CD4-positive, alpha-beta T cell (primary cell): ENCODE measurements at regions not wholly inside any gene's neighbourhood (a gene's known extent, or its start where the extent isn't known, plus 50 kb on each side); places are given as distances from the start of the nearest gene placed in this dataset.

Source experiments
- ATAC-seq: fragments of 200-7000 bp; cut with Tn5 transposase; one replicate; pipeline ENCODE4 v1.10.0; 2022; ENCODE audit warnings: mild to moderate bottlenecking; ENCODE audit not compliant: poor library complexity
- CTCF ChIA-PET: fragments of 350-600 bp; sonication (Branson Sonifier 250); formaldehyde crosslinking; loops from one replicate; lab custom pipeline; 2021; ENCODE audit warnings: antibody characterized with exemption, inconsistent platforms; lab: Charles Lee
- POLR2A ChIA-PET: fragments of 350-600 bp; sonication (Branson Sonifier 250); formaldehyde crosslinking; loops from one replicate; lab custom pipeline; 2021; ENCODE audit warnings: antibody characterized with exemption, inconsistent platforms; lab: Charles Lee
- DNase-seq, 14 experiments: peaks; one replicate each; pipeline ENCODE4 v3.0.0-alpha.2; 2013 to 2020; ENCODE audit warnings: mixed read lengths in 2 of 14
- H3K27ac ChIP-seq, 2 donors: one replicate each; pipeline versions ENCODE4 v1.5.1 to v1.7.0; 2013; ENCODE audit warnings: low read length in 2 of 2, low read depth in 1 of 2, mild to moderate bottlenecking in 1 of 2
- H3K27me3 ChIP-seq, 2 experiments: 1 replicate in 1 of 2; 2 replicates in 1 of 2; pipeline versions ENCODE4 v1.6.1 to v1.7.0; 2013; ENCODE audit warnings: low read length in 2 of 2, control low read depth in 1 of 2, mild to moderate bottlenecking in 1 of 2, moderate library complexity in 1 of 2; ENCODE audit not compliant: insufficient read depth in 2 of 2, control insufficient read depth in 1 of 2
- H3K36me3 ChIP-seq: one replicate; pipeline ENCODE4 v1.6.1; 2013; ENCODE audit warnings: low read length, control low read depth; ENCODE audit not compliant: insufficient read depth
- H3K4me1 ChIP-seq: one replicate; pipeline ENCODE4 v1.6.1; 2013; ENCODE audit warnings: low read length, control low read depth; ENCODE audit not compliant: insufficient read depth
- H3K4me3 ChIP-seq: one replicate; pipeline ENCODE4 v1.5.1; 2013; ENCODE audit warnings: mild to moderate bottlenecking, low read length, moderate library complexity
- H3K9me3 ChIP-seq, 2 experiments: 1 replicate in 1 of 2; 2 replicates in 1 of 2; pipeline versions ENCODE4 v1.6.1 to v1.7.0; 2013; ENCODE audit warnings: low read length in 2 of 2, mild to moderate bottlenecking in 2 of 2, control low read depth in 1 of 2, moderate library complexity in 1 of 2; ENCODE audit not compliant: control insufficient read depth in 1 of 2, insufficient read depth in 1 of 2
- H3K27ac Mint-ChIP-seq: one replicate; pipeline ENCODE4 v1.8.0; 2020; ENCODE audit warnings: mixed read lengths
- H3K27me3 Mint-ChIP-seq: one replicate; pipeline ENCODE4 v1.8.0; 2021; ENCODE audit warnings: mixed read lengths
- H3K36me3 Mint-ChIP-seq: one replicate; pipeline ENCODE4 v1.8.0; 2021; ENCODE audit warnings: low read depth, mixed read lengths
- H3K4me1 Mint-ChIP-seq: one replicate; pipeline ENCODE4 v1.8.0; 2021; ENCODE audit warnings: low read depth, mixed read lengths
- H3K4me3 Mint-ChIP-seq: one replicate; pipeline ENCODE4 v1.8.0; 2020; ENCODE audit warnings: mild to moderate bottlenecking, mixed read lengths
- H3K9me3 Mint-ChIP-seq: one replicate; pipeline ENCODE4 v1.8.0; 2020; ENCODE audit warnings: mixed read lengths
- intact Hi-C, 2 experiments: fragments of 100-400 bp; cut with DNase I in 1 of 2; cut with micrococcal nuclease in 1 of 2; formaldehyde crosslinking; loops; one replicate each; pipeline versions ENCODE4 v1.15.1 to v1.9.0; 2023 to 2025; cut with DNase I, micrococcal nuclease
- TF ChIP-seq, protein P1 (sequence below): fragments of 200-600 bp; IDR thresholded peaks from one replicate; pipeline ENCODE4 v1.8.0; 2022; ENCODE audit warnings: antibody characterized with exemption, mild to moderate bottlenecking

DNA sequence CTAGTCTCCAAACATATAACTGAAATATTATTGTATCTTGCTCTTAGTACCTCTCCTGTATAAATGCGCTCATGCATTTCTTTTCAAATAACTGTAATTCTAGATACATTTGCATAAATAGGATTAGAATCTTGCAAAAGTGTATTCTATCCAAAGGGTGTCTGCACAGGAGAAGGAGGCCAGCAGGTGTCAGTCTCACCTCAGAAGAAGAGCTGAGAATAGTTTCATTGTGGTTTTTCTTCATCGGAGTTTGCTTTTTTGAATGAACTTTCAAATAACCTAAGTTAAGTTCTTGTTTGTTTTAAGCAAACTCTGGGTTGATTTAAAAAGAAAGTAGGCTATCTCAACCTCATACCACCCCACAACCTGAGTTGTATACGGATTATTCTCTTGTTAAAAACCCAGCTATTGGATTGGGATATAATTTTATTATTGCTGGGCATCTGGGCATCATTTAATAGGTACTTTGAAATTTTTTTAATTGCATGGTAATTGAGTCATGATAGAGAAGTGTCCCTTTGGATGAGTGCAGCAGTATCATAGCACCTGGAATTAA is 125.0 kb upstream of the MLIP start:
- no peaks in the 10 kb centered on the region for H3K36me3 Mint-ChIP-seq
- H3K4me3 Mint-ChIP-seq = no peak overlapping the region
- TF ChIP-seq, protein P1, sequence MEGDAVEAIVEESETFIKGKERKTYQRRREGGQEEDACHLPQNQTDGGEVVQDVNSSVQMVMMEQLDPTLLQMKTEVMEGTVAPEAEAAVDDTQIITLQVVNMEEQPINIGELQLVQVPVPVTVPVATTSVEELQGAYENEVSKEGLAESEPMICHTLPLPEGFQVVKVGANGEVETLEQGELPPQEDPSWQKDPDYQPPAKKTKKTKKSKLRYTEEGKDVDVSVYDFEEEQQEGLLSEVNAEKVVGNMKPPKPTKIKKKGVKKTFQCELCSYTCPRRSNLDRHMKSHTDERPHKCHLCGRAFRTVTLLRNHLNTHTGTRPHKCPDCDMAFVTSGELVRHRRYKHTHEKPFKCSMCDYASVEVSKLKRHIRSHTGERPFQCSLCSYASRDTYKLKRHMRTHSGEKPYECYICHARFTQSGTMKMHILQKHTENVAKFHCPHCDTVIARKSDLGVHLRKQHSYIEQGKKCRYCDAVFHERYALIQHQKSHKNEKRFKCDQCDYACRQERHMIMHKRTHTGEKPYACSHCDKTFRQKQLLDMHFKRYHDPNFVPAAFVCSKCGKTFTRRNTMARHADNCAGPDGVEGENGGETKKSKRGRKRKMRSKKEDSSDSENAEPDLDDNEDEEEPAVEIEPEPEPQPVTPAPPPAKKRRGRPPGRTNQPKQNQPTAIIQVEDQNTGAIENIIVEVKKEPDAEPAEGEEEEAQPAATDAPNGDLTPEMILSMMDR = no peak
- ChIA-PET POLR2A (no interaction called here), CTCF (no interaction called here)
- peaks cover 15% of the 10 kb centered on the region for H3K27me3 Mint-ChIP-seq
- no peaks in the 10 kb centered on the region for H3K4me1 Mint-ChIP-seq
- no peaks in the 10 kb centered on the region for H3K9me3 ChIP-seq
- no peak for DNase-seq
- no peaks in the 10 kb centered on the region for H3K36me3 ChIP-seq
- no peaks in the 10 kb centered on the region for H3K27me3 ChIP-seq
- H3K4me1 ChIP-seq = no peaks in the 10 kb centered on the region
- H3K9me3 Mint-ChIP-seq = no peaks in the 10 kb centered on the region
- intact Hi-C loops = no loop called here
- H3K27ac Mint-ChIP-seq = no peak overlapping the region
- ATAC-seq = no peak
- H3K4me3 ChIP-seq = no peak overlapping the region
- H3K27ac ChIP-seq = no peak overlapping the region

DNA sequence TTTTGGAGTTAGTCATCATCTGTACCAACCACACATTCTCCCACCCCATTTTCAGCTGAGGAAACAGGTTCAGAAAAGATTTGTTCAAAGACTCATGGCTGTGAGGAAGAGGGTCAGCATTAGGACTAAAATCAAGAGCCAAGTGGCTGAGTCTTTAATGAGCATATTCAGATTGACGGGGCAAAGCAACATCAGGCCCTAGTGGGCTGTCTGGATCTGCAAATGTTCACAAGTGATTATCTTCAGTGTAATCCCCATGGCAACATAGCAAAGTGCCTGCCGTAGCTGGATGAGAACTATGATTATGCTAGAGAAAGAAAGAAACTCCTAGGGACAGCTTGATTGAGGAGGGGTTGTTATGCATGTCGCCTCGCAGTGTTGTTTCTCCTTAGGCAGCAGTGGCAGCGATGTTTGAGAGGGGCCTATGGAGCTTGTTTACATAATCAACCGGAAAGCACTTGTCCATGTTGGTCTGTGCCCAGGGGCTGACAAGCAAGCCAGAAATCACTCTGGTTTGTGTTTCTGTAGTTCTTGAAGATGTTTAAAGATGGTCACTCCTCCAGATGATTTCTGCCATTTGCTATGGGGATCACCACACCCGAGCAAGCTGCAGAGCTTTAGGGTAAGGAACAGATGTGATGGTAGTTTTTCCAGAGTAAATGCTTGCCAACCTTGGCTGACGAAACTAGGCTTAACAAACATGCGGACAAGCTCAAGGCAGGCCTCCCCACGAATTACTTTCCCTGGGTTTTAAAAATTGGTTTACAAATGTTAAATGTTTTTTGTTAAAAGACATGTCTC is 124.3 kb upstream of the MLIP start:
- no peaks in the 10 kb centered on the region for H3K36me3 Mint-ChIP-seq
- no peak overlapping the region for H3K4me3 Mint-ChIP-seq
- POLR2A ChIA-PET = no interaction called here
- H3K27ac Mint-ChIP-seq = no peak overlapping the region
- H3K9me3 Mint-ChIP-seq = no peaks in the 10 kb centered on the region
- intact Hi-C loops = no loop called here
- H3K4me1 ChIP-seq = no peaks in the 10 kb centered on the region
- no peaks in the 10 kb centered on the region for H3K4me1 Mint-ChIP-seq
- no peaks in the 10 kb centered on the region for H3K27me3 ChIP-seq
- TF ChIP-seq, protein P1 = no peak
- CTCF ChIA-PET = no interaction called here
- H3K9me3 ChIP-seq = no peaks in the 10 kb centered on the region
- H3K36me3 ChIP-seq = no peaks in the 10 kb centered on the region
- DNase-seq (no peak), ATAC-seq (no peak)
- H3K27ac ChIP-seq = no peak overlapping the region
- no peak overlapping the region for H3K4me3 ChIP-seq
- peaks cover 19% of the 10 kb centered on the region for H3K27me3 Mint-ChIP-seq

DNA sequence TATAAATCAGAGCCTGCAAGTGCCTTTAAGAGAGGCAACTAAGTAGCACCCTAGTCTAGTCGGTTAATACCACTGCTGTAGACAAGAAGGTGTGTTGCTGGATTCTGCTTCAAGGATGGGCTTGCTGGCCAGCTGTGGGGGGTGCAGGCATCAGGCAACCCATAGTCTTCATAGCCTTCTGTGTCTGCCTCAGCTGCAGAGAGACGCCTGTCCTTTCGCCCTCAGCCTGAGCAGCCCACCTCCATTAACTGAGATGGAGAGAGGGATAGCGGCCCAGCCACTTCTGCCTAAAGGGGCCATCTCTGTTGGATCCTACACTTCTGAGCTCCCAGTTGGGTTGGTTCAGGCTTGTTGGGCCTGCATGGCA is 123.7 kb upstream of the MLIP start:
- TF ChIP-seq, protein P1 = no peak
- DNase-seq (no peak), ATAC-seq (no peak)
- intact Hi-C loops = no loop called here
- H3K4me3 ChIP-seq = no peak overlapping the region
- ChIA-PET POLR2A (no interaction called here), CTCF (no interaction called here)
- Mint-ChIP-seq H3K27ac (no peak overlapping the region), H3K27me3 (peaks cover 21% of the 10 kb centered on the region), H3K4me1 (no peaks in the 10 kb centered on the region), H3K36me3 (no peaks in the 10 kb centered on the region), H3K9me3 (no peaks in the 10 kb centered on the region), H3K4me3 (no peak overlapping the region)
- H3K27ac ChIP-seq = no peak overlapping the region
- no peaks in the 10 kb centered on the region for H3K36me3 ChIP-seq
- H3K9me3 ChIP-seq = no peaks in the 10 kb centered on the region
- no peaks in the 10 kb centered on the region for H3K27me3 ChIP-seq
- H3K4me1 ChIP-seq = no peaks in the 10 kb centered on the region
